NCI-H510A (cell line): ENCODE measurements at regions not wholly inside any gene's neighbourhood (a gene's known extent, or its start where the extent isn't known, plus 50 kb on each side); places are given as distances from the start of the nearest gene placed in this dataset.
"Not testable (repeated sequence)": the region's sequence is repeated elsewhere in the genome, so short reads cannot be mapped to it uniquely, and the experiment has no call there.

ENCODE experiments used
- DNase-seq: peaks from one replicate; lab custom pipeline; 2025; lab: John Stamatoyannopoulos, UW

DNA sequence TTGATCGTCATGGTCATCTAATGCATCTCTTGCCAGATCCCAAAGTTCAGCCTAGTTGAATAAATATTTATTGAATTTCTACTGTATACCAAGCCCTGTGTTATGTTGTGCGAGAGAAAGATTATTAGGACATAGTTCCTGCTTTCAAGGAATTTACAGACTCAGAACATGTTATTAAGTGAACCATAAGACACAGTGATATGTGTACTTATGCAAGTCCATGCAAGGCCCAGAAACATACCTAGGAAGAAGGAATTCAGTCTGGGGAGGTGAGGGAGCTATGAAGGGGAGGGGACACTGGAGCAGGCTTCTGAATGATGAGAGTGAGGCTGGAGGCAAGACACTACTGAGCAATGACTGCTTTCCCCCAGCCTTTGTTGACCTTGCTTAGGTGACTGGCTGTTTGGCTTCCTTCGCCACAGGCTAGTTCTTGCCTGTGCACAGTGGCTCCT is 81.4 kb downstream of the ACAA2 start:
- DNase-seq, result no peak

DNA sequence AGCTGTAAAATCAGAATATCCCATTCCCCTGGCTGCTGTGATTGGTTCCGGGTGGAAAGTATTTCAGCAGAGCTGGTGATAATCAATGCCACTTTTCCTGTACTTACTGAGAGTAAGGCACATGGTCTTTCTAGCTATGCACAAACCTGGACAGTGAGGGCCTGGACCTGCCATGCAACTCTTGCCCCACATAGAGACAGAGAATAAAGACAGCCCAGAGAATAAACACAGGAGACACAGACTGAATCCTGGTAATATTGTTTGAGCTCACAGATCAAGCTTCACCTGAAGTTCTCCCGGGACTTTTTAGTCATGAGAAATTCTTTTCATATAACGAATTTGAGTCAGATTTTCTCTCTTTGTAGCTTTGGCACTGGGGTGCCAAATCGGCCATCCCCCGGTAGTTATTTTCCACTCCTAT is 81.9 kb downstream of the ACAA2 start:
- no peak for DNase-seq

DNA sequence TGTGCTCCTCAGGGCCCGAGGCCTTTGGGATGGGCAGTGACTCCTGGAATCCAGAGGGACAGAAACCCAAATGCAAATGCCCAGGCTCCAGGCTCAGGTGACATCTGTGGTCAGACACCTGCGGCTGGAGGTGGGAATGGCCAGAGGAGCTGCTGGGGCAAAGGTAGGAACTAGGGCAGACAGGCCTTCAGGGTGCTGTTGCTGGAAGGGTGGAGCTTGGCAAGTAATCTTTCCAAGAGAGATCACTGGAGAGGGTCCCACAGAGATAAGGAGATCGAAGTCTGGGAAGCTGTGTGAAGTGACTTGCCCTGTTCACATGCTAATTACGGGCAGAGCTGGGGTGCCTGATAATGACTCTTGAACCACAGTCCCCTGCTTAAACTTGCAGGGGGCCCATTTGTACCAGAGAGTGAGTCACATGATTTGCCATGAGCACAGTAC is 82.4 kb downstream of the ACAA2 start:
- no peak for DNase-seq

DNA sequence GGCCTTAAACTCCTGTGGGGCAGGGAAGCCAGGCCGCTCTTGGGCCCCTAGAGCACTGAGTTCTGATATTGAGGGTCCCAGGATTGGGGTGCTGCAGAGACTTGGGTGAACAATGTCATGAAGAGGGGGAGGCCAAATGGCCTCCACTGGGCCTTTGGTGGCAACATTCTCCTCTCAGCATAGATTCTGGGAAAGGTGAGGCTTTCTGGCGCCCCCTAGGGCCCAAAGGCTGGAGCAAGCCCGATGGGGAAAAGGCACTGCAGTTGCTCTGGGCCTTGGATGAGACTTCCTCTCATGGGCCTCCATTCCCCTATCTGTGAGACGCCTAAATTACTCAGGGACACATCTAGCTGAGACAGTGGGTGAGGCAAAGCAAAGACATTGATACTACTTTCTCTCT is 84.8 kb downstream of the ACAA2 start:
- DNase-seq, result no peak

DNA sequence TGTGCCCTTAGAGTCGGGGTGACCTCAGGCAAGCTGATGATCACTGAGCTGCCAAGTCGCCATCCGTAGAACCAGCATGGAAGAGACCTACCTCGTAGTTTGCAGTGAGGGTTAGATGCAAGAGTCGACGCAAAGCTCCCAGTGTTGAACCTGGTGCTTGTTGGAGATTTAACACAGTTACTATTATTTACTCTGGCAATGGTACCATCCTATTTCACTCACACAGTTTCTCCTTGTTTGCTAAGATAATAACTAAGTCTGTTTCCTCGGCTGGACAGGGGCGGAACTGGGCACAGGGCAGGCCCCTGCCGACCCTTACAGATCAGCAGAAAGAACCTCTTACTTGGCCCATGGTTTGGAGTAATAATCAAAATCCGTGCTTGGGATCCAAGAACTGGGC is 85.5 kb downstream of the ACAA2 start:
- DNase-seq, result no peak

DNA sequence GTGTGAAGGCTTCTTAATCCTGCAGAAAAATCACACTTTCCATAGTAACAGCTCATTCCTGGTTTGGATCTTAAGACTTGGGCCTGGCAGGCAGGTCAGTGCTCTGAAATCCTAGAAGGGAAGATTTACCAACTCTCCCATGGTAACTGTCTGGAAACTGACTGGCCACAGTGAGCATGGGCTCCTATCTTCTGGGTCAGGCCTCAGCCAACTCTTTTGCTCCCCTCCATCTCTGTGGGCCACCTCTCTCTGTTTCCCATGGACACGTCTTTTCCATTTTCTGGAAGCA is 86.7 kb downstream of the ACAA2 start:
- DNase-seq, result no peak

DNA sequence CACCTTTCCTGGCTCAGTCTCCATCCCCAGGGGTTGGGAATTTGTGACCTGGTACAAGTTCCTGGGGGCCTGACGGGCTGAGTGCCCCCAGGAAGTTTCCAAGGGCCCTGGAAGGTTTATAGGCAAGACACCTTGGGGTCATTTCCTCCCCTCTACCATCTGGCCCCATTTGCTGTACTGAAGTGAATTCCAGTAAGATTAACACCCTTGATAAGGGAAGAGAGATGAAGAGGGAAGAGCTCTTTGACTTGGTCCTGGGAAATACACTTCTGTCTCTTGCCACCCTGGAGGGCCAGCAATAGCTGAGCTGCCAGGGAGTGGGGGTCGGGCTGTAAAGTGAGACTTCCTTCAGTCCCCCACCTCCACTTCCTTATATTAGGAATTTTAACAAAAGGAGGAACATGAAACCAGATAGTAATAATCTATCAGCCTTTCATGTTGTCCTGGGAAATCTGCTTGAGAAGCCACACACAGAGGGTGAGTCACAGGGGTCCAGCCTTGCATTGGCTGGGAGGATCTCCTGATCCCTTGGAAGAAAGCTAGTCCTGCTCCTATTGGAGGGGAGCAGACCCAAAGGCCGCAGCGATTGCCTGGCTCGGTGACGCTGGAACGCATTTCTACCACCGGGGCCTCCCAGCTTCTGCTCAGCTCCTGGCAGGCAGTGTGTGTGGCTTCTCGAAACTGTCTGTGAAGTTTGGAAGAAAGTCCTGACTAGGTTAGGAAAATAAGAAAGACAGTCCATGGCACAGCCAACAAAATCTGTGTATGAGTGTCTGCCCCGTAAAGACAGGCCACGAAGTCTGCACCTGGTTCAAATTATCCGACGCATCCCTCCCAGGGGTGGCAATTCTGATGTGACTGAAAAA is 87.3 kb downstream of the ACAA2 start:
- DNase-seq, result no peak

DNA sequence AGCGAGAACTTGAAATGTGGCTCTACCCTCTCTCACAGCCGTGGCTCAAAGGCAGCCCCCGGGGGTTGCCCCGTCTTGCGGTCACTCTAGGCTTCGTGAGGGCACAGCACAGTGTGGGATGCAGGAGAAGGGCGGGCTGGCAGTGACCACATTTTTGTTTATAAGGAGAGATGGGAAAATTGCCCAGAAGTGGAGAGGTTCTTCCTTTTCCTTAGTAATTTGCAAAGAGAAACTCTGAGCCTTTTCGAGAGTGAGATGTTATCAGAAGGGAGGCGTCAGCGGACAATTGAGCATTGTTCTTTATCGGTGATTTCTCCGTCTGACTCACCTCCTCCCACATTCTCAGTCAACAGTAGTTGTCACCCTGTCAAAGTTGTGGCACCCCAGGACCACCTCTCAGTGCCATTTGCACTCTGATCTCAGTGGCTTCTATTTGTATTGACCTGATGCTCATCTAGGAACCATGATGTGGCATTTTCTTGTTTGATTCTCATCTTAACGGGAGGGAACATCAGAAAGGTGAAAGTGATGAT is 89.6 kb downstream of the ACAA2 start:
- no peak for DNase-seq

DNA sequence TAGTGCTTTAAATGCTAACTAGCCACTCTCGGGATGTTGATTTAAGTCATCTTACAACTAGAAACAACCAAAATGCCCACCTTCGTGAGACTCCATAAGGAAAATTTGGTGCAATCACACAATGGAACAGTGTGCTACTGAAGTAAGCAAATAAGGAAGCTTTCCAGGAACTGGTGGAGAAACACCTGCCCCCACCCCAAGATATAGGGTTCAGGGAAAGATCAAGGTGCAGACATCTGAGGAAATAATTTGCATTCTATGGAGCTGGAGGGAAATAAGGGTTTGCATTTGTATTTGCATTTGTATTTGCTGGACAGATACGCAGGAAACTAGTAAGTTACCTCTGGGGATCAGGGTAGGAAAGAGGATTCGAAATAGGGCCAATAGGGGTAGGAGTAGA is 90.9 kb downstream of the ACAA2 start:
- DNase-seq, result no peak

DNA sequence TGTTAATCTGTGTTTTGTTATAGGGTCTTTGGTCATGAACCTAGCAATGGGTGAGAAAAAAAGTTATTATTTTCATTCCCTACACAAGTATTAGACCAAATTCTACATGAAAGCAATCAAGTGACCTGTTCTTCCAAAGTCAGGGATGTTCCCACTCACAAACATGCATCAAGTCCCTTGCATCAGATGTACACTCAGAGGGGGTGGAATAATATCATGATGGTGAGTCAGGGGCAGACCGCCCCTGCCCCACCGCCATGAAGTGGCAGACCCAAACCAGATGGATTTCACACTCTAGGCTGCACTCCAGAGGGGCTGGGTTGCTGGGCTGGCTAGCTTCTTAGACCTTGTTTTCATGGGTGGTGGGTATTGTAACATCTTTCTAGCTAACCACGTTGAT is 91.4 kb downstream of the ACAA2 start:
- no peak for DNase-seq

DNA sequence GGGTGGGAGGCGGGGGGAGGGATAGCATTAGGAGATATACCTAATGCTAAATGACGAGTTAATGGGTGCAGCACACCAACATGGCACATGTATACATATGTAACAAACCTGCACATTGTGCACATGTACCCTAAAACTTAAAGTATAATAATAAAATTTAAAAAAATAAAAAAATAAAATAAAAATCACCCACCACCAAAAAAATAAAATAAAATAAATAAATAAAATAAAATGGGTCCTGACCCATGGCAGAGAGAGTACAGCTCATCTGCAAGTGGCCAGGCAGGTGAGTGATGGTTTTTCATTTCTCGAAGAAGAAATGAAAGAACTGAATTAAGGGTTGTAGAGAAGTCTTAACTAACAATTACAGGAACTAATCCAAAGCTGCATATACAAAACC is 92.4 kb downstream of the ACAA2 start:
- not testable (repeated sequence) for DNase-seq

DNA sequence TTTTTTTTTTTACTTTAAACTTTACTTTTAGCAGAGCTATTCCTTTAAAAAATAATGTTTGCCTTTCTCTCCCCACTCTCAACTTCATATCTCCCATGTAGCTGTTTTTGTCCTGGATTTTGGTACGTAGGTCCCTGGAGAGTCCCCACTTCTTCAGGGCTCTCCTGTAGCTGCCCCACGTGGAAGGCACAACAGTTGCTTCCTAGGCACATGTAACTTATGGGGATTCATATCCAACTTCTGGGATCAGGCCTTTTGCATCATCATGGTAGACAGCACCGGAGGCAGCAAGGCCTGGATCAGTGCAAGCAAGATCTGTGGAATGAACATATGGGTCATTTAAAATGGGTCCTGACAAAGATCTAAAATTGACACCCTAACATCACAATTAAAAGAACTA is 95.7 kb downstream of the ACAA2 start:
- no peak for DNase-seq

DNA sequence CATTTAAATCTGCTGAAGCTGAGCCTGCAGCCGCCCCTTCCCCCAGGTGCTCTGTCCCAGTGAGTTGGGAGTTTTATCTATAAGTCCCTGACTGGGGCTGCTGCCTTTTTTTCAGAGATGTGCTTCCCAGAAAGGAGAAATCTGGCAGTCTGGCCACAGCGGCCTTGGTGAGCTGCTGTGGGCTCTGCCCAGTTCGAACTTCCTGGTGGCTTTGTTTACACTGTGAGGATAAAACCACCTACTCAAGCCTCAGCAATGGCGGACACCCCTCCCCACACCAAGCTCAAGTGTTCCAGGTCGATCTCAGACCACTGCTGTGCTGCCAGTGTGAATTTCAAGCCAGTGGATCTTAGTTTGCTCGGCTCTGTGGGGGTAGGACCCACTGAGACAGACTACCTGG is 97.3 kb downstream of the ACAA2 start:
- DNase-seq, result no peak

DNA sequence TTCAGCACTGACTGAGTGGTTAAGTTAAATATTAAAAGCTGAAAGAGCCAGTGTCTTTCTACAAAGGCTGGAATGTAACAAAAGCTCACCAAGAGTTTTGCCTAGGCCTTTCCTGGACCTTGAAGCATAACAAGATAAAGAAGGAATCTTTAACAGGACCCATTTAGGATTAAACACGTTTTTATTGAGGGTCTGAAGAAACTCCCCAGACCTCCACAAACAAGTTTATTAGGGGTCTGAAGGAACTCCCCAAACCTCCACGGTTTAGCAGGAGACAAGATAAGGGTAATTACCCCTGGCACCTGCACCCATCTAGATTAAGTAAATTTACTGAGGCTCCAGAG is 104.0 kb downstream of the ACAA2 start:
- no peak for DNase-seq

DNA sequence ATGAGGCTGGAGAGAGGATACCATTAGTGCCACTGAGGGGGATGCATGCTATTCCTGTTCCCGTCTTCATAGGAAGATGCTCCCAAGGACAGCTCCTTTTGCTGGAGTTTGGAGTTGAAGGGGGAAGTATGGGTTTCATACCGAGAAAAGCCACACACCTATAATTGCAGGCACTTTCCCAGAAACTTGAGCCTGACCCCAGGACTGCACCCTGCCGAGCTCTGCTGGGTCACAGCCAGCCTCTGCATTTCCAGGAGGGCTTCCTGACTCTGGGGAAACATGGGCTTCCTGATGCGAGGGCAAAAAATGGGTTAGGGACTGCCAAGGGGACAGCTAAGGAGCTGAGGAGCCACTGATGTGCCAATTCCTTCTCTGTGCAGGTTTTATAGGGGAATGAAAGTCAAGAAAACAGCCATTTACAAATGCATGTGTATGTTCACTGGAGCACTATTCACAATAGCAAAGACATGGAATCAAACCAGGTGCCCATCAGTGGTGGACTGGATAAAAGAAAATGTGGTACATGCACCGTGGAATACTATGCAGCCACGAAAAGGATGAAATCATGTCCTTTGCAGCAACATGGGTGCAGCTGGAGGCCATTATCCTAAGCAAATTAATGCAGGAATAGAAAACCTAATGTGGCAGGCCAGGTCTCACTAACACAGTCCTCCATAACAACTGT is 104.5 kb downstream of the ACAA2 start:
- DNase-seq, result no peak

DNA sequence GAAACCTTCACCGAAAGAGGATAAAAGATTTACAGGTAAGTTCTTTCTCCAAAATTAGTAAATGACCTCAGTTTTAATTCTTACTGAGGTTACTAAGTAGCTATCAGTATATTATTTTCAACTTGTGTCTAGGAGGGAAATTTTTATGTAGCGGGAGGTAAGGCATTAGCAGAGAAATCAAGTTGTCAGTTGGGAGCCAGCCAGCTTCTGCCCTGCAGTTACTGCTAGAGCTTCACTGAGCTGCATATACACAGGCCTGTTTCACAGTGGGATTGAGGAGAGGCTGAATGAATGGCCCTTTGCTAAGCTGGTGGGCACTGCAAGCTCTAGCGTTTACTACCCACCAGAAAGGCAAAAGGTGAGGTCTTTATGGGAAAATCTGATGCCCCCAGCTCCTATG is 105.7 kb downstream of the ACAA2 start:
- no peak for DNase-seq

DNA sequence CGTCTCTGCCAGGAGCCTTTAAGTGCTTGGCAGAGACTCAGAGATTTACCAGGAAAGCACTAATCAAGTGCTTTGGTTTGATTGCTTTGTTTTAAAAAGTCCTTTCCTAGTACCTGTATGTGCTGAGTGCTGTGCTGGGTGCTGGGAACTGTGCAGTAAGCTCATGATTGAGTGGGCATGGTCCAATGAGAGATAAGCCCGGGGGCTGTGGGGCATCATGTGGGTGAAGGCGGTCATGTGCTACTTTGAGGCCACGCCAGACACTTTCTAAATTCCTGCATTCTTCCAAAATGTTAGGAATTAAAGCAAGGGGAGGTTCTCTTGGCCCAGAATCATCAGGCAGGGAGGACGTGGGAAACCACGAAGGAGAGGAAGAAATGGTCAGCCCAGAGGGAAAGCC is 109.0 kb downstream of the ACAA2 start:
- no peak for DNase-seq

DNA sequence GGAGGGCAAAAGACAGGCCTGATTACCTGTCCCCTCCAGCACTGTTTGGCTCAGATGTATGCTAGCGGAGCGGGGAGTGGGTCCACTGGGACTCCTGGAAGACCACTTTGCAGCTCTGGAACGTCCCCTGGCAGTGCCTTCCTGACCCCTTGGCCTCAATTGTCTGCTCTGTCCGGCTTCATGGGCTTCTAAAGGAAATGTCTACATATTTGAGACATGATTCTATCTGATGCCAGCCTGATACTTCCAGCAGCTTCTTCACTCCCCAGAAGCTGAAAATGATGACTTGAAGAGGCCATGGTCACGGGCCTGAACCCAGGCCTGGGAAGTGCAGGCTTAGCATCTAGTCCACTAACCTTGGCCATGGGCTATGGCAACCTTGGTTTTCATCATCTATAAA is 112.1 kb downstream of the ACAA2 start:
- no peak for DNase-seq

DNA sequence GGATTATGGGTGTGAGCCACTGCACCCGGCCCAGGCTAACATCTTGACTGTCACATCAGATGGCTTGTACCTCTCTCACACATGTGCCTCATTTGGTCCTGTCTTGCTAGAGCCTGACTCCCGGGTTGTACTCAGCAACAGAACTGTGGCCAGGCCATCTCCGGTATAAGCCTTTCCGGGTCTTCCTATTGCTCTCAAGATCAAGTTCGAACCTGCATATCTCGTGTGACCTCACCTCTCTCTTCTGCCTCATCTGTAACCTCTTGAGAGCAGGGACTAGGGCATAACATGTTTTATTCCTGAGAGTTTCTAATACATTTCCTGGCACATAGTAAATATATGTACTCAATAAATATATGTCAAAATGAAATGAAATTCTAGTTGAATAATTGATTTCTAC is 114.0 kb downstream of the ACAA2 start:
- DNase-seq, result no peak

DNA sequence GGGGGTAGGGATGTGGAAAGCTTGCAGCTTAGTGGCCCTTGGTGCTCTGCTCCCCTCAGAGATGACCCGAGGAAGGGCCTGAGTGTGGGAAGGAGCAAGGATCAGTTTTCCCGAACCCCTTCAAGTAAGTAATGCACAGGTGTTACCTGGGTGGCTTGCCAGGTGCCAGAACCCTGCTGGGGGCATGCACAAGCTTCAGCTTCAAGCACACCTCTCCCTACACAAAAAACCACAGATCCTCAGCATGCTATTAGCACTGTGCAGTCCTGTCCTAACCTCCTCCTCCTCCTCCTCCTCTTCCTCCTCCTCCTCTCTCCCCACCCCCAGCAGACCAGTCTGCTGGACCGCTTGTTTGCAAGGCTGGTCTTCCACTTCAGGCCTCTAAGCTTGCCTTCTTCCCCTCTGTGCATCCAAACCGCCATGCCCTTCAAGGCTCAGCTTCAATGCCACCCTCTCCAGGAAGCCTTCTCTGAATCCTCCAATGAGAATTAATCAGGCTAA is 114.8 kb downstream of the ACAA2 start:
- DNase-seq, result no peak

DNA sequence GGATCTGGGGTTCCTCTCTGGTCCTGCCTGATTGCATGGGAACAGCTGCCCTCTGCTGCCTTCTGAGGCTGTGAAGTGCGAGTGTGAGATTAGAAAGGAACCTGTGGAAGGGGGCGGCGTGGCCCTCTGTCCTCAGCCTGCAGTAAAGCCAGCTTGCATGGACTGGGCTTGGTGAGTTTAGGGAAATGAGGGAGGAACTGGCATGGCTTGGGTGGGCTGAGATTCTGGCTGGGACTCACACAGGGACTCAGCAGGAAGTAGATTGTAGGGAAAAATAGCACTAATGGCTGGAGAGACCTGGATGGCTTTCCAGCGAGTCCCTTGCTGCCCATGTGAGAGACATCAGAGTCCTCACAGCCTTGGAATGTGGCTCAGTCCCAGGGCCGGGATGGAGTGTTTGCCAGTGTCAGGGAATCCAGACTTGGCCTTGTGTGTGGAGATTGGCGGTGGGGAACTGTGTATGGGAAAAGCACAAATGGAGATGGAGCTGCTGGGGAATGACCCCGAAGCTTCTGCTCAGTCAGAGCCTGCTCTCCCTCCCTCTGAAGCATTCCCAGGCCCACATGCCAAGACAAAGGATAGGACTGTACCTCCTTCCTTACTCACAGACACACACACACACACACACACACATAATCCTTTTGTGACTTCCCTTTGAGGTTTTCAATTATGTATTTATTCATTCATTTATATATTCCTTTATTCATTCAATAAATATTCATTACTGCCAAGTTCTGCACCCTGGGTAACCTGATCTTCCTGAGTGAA is 115.4 kb downstream of the ACAA2 start:
- DNase-seq, result no peak

DNA sequence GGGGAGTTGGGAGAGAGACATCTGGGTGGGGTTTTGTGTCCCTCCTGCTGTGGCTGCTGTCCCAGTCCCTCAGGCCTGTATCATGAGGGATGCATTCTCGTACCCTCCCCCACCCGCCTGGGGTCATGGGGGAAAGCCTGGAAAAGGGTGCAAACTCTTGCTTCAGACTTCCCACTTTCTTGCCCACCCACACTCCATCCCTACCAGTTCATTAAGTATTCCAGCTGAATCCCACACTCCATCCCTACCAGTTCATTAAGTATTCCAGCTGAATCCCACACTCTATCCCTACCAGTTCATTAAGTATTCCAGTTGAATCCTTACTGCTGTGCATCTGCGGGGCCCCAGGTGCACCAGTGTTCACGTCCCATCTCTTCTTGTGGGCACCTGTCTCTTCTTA is 116.3 kb downstream of the ACAA2 start:
- no peak for DNase-seq

DNA sequence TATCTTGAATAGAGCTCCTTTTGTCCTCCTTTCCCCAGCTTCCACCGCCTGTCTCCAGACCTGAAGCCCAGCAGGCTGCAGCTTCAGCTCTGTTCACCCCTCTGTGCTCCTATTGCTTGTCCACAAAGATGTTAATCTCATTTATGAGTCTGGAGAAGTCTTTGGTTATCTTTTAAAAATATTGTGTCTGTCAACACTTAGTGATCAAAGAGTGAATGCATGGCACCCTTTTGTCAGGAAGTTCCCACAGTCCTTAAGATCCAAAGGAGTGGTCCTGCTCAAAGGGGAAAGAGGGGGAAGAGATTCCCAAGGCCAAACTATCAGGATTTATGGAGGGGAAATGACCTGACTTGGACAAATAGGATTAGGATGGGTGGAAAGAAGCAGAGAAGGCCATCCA is 118.9 kb downstream of the ACAA2 start:
- DNase-seq, result no peak
